Cardiac fibroblast (primary cell): ENCODE measurements at regions not wholly inside any gene's neighbourhood (a gene's known extent, or its start where the extent isn't known, plus 50 kb on each side); places are given as distances from the start of the nearest gene placed in this dataset.
A peak's percentile ranks its signal among the peaks of the same experiment; 100 is the strongest.

Experiments used
- DNase-seq, 2 donors: peaks; one replicate each; pipeline versions ENCODE4 v3.0.0 to v3.0.0-alpha.2; 2010; ENCODE audit warnings: low read depth in 2 of 2
- H3K4me3 ChIP-seq, 2 donors: replicated peaks in 1 of 2; 1 replicate in 1 of 2; 2 replicates in 1 of 2; pipeline ENCODE4 v1.5.1; 2011; ENCODE audit warnings: low read depth in 2 of 2, low read length in 2 of 2, mild to moderate bottlenecking in 2 of 2, moderate library complexity in 1 of 2
- CTCF ChIP-seq: IDR thresholded peaks from one replicate; pipeline ENCODE4 v1.5.1; 2011; ENCODE audit warnings: low read depth, mild to moderate bottlenecking, low read length, inconsistent platforms

DNA sequence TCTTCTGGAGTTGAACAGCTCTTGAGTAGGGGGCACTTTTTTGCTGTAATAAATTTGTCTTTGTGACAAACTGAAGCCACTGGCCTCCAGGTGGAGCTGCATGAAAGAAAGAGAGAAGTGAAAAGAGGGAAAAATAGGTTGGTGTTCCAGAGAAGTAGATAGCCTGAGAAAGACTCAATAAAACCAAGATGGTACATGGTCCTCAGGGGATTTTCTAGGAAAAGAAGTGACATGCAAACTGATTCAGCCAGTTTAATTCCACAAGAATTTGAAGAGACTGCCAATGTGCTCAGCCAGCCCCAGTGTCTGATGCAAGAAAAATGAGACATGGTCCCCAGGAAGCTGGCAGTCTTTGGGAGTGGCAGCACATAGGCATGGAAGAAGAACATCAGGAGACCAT lies 152.7 kb downstream of the CD47 start:
- peak; percentile 56 for TF ChIP-seq CTCF
- no peak overlapping the region for H3K4me3 ChIP-seq
- DNase-seq, result peak; percentile 72 to 74

- no peak for DNase-seq
- no peak for TF ChIP-seq CTCF
- no peak overlapping the region for H3K4me3 ChIP-seq
Observed at GRCh38 chr3:107934808-107935207, 156.0 kb downstream of the CD47 start.

- TF ChIP-seq CTCF, result no peak
- no peak for DNase-seq
- no peak overlapping the region for H3K4me3 ChIP-seq
Observed at GRCh38 chr3:107933450-107933849, 157.4 kb downstream of the CD47 start.

DNA sequence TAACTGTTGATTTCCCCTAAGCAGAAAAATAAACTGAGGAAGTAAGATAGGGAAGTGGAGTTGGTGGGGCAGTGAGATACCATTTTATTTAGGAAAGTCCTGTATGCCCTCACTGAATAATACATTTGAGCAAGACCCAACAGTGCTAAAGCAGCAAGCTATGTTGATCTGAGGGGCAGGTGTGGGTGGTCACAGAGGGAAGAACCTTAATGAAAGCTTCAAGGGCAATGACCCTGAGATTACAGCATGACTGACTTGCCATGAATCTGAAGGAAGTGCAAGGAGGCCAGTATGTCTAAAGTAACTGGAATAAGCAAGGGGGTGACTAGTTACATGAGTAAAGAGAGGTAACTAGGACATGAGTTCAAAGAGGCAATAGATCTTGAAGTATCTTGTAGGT lies 159.5 kb downstream of the CD47 start:
- no peak overlapping the region for H3K4me3 ChIP-seq
- TF ChIP-seq CTCF, result no peak
- no peak for DNase-seq

DNA sequence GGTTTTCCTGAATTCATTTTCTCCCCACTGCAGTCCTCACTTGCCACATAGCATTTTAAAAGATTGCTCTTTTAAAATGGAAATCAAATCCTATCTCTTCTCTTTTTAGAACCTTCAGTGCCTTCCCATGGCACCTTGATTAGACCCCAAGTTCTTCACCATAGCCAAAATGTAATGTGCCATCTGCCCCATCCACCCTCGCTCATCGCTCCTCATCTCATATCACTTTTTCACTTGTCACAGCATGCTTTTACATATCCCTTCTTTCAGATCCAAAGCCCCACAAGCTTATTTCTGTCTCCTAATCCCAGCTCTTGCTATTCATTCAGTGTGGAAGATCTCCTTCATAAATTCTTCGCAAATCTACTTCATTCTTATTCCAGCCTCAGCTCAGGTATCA lies 161.7 kb downstream of the CD47 start:
- TF ChIP-seq CTCF, result no peak
- no peak overlapping the region for H3K4me3 ChIP-seq
- no peak for DNase-seq

DNA sequence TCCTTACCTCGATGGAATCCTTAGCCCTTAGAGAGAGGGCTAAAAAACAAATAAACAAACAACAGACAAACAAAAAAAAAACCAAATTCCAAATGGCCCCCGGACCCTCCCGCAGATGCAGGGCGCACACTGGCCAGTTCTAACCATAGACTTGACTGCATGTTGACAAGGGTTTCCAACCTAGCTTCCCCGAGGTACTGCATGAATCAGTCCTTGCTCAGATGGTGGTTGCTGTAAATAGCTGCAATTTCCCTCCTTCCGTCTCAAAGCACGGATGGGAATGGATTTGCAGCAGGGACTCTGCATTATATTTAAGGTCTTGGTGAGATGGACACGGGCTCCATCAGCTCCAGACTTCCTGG lies 162.8 kb downstream of the CD47 start:
- peak overlapping the region; percentile 56 to 63 for H3K4me3 ChIP-seq
- peak; percentile 43 to 57 for DNase-seq
- no peak for TF ChIP-seq CTCF

DNA sequence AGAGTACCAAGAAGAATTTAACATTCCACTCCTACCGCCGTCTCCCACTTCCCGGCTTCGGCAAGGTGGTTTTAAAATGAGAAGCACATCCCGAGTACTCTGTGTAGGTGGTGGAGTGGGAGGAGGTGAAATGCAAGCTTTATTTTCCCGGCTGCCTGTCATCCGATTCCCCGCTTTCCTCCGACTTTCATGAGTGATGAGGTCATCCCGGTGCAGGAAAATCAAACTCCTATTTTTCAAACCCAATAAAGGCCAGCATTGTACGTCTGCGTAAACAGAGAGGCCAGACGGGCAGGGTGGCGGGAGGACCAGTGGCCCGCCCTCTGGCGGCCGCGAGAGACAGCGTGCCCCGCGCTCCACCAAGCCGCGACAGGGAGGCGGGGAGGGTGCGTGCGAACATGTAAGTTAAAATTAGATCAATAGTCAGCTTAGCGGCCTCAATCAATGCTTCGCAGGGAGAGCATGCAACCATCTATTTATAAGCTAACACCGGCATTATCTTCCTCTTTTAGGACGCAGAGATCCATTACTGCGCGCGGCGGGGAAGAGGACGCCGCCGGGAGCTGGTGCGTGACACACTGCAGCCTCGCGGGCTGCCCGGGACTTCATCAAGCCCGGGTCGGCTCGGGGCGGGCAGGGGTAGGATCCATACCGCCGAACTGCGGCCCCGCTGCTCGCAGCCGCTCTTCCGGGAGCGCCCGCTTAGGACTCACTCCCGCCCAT lies 163.3 kb downstream of the CD47 start:
- peak; percentile 75 to 77 for DNase-seq

More for the DNA sequence above, 163.3 kb downstream of the CD47 start:
- peak; percentile 89 for TF ChIP-seq CTCF
- peak overlapping the region; percentile 56 to 63 for H3K4me3 ChIP-seq
